Raji (cell line): ENCODE measurements at regions not wholly inside any gene's neighbourhood (a gene's known extent, or its start where the extent isn't known, plus 50 kb on each side); places are given as distances from the start of the nearest gene placed in this dataset.

Source experiments
- POLR2A ChIP-seq: IDR thresholded peaks from 2 replicates; pipeline ENCODE4 v1.6.1; 2011; ENCODE audit warnings: low read depth, low read length, control low read depth; ENCODE audit not compliant: insufficient read depth

DNA sequence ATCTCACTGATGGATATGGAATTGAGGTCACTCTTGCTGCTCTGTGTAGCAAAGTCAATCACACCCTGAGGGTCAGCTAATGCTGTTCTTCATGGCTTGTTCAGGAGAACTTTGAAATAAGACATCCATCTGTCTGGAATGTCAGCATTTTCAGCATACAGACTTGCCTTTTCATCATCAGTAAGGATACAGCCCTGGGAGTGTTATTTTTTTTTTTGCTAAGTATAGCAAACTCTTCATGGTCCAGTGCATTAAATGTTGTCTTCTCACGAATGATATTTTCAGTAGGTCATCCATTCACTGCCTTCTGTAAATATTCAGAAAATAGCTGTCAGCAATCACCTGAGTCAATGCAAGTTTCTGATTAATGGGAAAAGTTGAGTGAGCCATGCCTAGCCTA lies 268.8 kb upstream of the SMIM31 start:
- no peak for TF ChIP-seq POLR2A

- no peak for TF ChIP-seq POLR2A
These were observed 265.8 kb upstream of the SMIM31 start for GRCh38 chr4:164488114-164488513.

- no peak for TF ChIP-seq POLR2A
These were observed 252.9 kb upstream of the SMIM31 start for GRCh38 chr4:164501074-164501473.

- TF ChIP-seq POLR2A: no peak
These were observed 250.1 kb upstream of the SMIM31 start for GRCh38 chr4:164503874-164504273.

DNA sequence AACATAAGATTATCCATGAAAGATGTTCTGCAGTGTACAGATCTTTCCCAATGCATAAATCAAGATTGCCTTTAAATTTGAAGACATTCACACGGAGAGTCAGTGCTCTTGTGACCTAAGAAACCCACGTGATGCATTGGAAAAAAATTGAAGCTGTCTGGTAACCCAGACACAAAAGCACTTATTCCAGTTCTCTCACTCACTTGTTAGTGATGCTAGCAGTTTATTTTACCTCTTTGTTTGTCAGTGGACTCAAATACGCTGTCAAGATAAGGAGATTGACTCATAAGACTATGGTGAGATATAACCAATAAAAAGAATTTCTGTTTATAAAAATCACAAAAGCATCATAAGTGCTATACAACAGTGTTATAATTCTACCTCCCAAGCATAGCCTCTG lies 245.8 kb upstream of the SMIM31 start:
- no peak for TF ChIP-seq POLR2A

GRCh38 chr4:164508771-164509170 lies 245.2 kb upstream of the SMIM31 start:
- no peak for TF ChIP-seq POLR2A

- TF ChIP-seq POLR2A: no peak
These were observed 244.0 kb upstream of the SMIM31 start for GRCh38 chr4:164509951-164510350.

- TF ChIP-seq POLR2A: no peak
These were observed 241.8 kb upstream of the SMIM31 start for GRCh38 chr4:164512124-164512523.

- TF ChIP-seq POLR2A: no peak
These were observed 239.2 kb upstream of the SMIM31 start for GRCh38 chr4:164514765-164515164.

DNA sequence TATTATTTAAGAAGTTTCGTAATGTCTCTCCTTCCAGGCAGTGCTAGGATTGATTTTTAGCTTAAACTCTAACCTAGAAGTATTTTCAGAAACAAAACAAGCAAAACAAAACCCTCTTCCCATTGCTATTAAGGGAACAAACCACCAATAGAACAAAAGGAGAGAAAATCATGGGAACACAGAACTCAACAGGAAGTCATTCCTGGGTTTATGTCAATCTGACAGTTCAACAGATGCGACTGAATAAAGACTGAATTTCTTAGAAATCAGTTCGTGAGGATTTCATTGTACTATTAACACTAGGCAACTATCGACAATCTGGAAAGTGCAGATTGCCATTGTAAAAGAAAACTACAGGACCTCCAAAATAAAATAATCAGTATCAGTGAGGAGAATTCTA lies 229.1 kb upstream of the SMIM31 start:
- no peak for TF ChIP-seq POLR2A

DNA sequence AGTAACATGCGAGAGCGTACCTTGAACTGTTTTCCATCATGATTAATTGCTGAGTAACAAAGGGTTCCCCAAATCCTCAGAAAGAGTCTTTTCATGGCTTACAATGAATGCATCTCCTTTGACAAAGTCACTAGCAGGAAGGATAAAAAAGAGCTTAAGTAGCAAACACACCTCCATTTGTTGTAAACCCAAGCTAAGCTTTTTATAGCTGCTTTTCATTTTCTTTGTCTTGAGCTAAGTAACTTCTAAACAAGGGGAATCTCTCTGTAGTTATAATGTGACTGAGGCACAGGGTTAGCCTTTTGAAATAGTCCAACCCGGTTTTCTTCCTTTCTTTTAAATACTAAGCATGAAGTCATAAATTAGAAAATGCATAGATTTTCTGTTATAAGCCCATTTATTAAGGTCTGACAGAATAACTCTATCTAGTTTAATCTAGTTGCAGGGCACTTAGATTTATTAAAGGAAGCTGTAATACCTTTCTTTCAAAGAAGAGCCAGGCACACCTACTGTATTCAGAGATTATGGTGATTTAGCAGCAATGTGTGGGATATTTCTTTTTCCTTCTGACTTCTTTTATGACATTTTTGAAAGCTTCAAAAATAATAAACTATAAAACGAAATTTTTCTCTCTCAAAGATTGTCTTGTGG lies 226.9 kb upstream of the SMIM31 start:
- TF ChIP-seq POLR2A: no peak

DNA sequence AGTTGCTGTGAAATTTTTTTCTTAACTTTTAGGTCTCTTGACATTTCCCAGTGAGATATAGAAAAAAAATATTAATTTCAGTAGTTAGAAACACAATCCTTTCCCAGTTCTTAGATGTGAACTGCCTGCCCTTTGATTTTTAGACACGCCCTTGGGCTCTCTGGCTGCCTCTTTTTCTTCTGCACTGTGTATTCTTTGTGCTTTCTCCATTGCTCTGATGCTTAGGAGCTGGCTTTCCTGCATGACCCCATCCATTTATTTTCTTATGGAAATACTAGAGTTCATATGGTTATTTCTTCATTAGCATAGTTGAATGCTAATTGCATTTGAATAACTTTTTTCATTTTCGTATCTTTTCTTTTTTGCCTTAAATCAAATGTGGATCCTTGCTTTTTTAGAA lies 224.9 kb upstream of the SMIM31 start:
- TF ChIP-seq POLR2A: no peak

- no peak for TF ChIP-seq POLR2A
These were observed 224.4 kb upstream of the SMIM31 start for GRCh38 chr4:164529486-164529885.

DNA sequence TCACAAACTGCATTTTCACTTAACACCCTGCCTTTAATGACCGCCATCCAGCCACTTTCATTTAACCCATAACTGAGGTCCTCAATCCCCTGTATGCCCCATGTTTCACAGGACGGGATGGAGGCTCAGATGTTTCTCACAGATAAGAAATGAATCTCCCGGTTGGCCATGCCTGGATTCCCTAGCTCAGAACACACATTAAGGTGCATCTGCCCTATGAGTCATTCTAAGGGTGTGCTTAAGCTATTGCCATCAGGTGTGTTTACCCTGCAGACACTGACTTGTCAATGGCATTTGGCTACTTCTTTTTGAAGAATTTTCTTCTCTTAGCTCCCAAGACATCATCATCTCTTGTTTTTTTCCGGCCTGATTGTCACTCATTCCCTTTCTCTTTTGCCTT lies 222.6 kb upstream of the SMIM31 start:
- TF ChIP-seq POLR2A: no peak

DNA sequence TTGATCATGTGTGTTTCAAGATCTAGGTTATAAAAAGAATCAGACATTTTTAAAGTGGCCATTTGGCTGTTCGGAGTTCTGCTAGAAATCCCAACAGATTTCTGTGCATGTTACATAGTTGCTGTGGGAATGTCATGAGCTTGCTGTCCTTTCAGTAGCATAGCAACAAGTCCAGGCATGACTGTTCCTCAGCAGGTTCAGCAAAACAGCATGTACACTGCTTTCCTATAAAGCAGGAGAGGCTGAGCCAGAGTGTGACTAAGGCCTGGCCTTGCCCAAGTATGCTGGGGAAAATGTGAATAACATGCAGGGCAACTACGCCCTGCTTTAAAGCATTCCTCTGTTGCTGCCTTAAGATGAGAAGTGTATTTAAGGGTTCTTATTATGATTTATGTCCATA lies 217.1 kb upstream of the SMIM31 start:
- no peak for TF ChIP-seq POLR2A

DNA sequence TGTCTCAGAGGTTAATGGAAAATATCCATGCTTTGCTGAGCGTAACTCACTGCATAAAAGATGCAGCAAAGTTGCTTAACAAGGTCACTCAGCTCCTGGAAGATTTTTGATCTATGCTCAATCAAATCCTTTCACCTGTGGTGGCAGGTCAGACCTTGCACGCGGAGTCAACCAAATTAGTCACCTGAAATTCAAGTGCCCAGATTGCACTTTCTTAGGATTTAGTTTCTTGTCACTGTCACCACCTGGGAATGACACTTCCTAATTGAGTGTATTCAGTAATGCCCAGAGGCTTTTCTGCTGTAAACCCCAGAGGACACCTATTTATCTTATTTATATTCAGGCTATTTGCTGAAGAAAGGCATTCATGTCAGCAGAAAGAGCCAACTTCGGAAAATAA lies 215.8 kb upstream of the SMIM31 start:
- no peak for TF ChIP-seq POLR2A

DNA sequence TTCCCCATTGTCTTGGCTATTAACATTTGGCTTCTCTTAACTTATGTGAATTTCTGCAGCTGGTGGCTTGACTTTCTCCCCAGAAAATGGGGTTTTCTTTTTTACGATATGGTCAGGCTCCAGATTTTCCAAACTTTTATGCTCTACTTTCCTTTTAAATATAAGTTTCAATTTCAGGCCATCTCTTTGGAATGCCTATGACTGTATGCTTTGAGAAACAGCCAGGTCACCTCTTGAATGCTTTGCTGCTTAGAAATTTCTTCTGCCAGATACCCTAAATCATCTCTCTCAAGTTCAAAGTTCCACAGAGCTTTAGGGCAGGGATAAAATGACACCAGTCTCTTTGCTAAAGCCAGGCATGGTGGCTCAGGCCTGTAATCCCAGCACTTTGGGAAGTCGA lies 212.9 kb upstream of the SMIM31 start:
- TF ChIP-seq POLR2A: no peak
